Heart right ventricle (tissue), 16 donors: ENCODE measurements at regions not wholly inside any gene's neighbourhood (a gene's known extent, or its start where the extent isn't known, plus 50 kb on each side); places are given as distances from the start of the nearest gene placed in this dataset.

ENCODE experiments used
- ATAC-seq, 8 donors: fragments of 200-7000 bp; cut with Tn5 transposase; one replicate each; pipeline ENCODE4 v1.9.1; 2020; ENCODE audit warnings: mild to moderate bottlenecking in 8 of 8, moderate library complexity in 8 of 8, moderate number of reproducible peaks in 1 of 8
- DNase-seq, 2 donors: peaks; one replicate each; pipeline ENCODE4 v3.0.0-alpha.2; 2020
- H3K27ac ChIP-seq, 10 donors: fragments of 200-600 bp; sonication (generic) in 2 of 10; one replicate each; pipeline versions ENCODE4 v1.5.0 to v1.8.0; 2020 to 2022; ENCODE audit warnings: mild to moderate bottlenecking in 3 of 10
- H3K27me3 ChIP-seq, 7 donors: fragments of 200-600 bp; one replicate each; pipeline ENCODE4 v1.8.0; 2021 to 2022; ENCODE audit warnings: mild to moderate bottlenecking in 2 of 7
- H3K36me3 ChIP-seq, 9 donors: fragments of 200-600 bp; sonication (generic) in 1 of 9; one replicate each; pipeline versions ENCODE4 v1.5.0 to v1.8.0; 2020 to 2022; ENCODE audit warnings: mild to moderate bottlenecking in 2 of 9
- H3K4me1 ChIP-seq, 9 donors: fragments of 200-600 bp; sonication (generic) in 1 of 9; one replicate each; pipeline versions ENCODE4 v1.5.0 to v1.8.0; 2020 to 2022; ENCODE audit warnings: mild to moderate bottlenecking in 4 of 9
- H3K4me3 ChIP-seq, 10 donors: fragments of 200-600 bp; sonication (generic) in 2 of 10; one replicate each; pipeline versions ENCODE4 v1.5.0 to v1.8.0; 2020 to 2022; ENCODE audit warnings: mild to moderate bottlenecking in 7 of 10, moderate library complexity in 2 of 10
- H3K9me3 ChIP-seq, 11 donors: fragments of 200-600 bp in 10 of 11; sonication (generic) in 2 of 11; one replicate each; pipeline versions ENCODE4 v1.5.0 to v1.8.0; 2013 to 2022; ENCODE audit warnings: mild to moderate bottlenecking in 2 of 11, control low read depth in 1 of 11, moderate library complexity in 1 of 11
- CTCF ChIP-seq, 9 donors: fragments of 200-600 bp; sonication (generic) in 2 of 9; IDR thresholded peaks; one replicate each; pipeline versions ENCODE4 v1.5.0 to v1.8.0; 2021 to 2022; ENCODE audit warnings: antibody characterized with exemption in 9 of 9, mild to moderate bottlenecking in 5 of 9, moderate library complexity in 1 of 9
- WGBS, 2 donors: extraction: QIAGEN DNeasy Blood & Tissue Kit; methylation state at CpG; one replicate each; pipeline ENCODE4 v1.1.7; 2013; ENCODE audit warnings: inconsistent platforms in 1 of 2; 5-methylcytosine and 5-hydroxymethylcytosine counted together
- intact Hi-C, 10 donors: fragments of 100-400 bp; cut with DNase I; formaldehyde crosslinking; loops; one replicate each; pipeline versions ENCODE4 v1.11.1 to v1.14.2; 2022
- donor health status: Arrhythmogenic right ventricular cardiomyopathy.
- donor health status: ischemic (EF 13 %, LVEDD 7.1; RV severe dilation, severe dysfunction).
- donor health status: healthy with polysubstance abuse.
- donor health status: DM: no; HTN: yes; CAD: no.
- donor health status: DM: no; HTN: no; CAD: no.
- donor health status: ischemic (EF 25% LVEDD 6.9; RV normal size, moderate dysfunction).
- donor health status: ischemic (EF 25% LVEDD 5.7; RV mildly dilated, moderate dysfunction).
- donor health status: healthy.
- donor health status: DM: yes; HTN: yes; CAD: no.
- donor health status: Ischemic cardiomyopathy.
- donor health status: ischemic (EF 35%, LVEDD 5.7; RV mildly dilated, moderate dysfunction).
- donor health status: nonischemic (EF 11% LVEDD 7.7; RV severe dilation, severe dysfunction).
- donor health status: DM: yes; HTN: yes; CAD: no.
- donor health status: PGD.
- donor health status: ischemic (EF 29% LVEDD 5.4; RV normal size, mild dysfunction).
- donor health status: nonischemic (EF 23%, LVEDD 6.1; RV moderate dilation, normal function).

DNA sequence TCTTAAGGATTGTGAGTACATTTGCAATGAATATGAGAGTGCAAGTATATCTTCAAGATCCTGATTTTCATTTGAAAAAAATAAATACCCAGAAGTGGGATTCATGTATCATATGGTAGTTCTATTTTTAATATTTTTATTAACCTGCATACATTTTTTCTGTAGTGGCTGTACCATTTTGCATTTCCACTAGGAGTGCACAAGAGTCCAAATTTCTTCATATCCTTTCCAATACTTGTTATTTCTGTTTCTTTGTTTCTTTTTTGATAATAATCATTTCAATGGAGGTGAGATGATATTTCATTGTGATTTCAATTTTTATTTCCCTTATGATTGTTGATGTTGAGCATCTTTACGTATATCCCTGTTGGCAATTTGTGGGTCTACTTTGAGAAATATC, 759.8 kb upstream of the CNTN5 start:
- 92 to 93% methylated on average over 1 of the region's 1 CpG for WGBS, 2 donors
- Histone ChIP-seq H3K4me3 (no peak overlapping the region), H3K36me3 (no peaks in the 10 kb centered on the region), H3K27ac (no peak overlapping the region), H3K9me3 (peaks cover 0 to 27% (median 0%) of the 10 kb centered on the region in 11 donors), H3K27me3 (no peaks in the 10 kb centered on the region), H3K4me1 (no peaks in the 10 kb centered on the region)
- intact Hi-C loops, result no loop called here
- no peak for TF ChIP-seq CTCF (IDR thresholded peaks at IDR 0.05)
- DNase-seq (no peak), ATAC-seq (no peak)

- 72 to 80% methylated on average over 2 of the region's 2 CpGs for WGBS, 2 donors
Observed at GRCh38 chr11:98277251-98277912, 743.4 kb upstream of the CNTN5 start.

DNA sequence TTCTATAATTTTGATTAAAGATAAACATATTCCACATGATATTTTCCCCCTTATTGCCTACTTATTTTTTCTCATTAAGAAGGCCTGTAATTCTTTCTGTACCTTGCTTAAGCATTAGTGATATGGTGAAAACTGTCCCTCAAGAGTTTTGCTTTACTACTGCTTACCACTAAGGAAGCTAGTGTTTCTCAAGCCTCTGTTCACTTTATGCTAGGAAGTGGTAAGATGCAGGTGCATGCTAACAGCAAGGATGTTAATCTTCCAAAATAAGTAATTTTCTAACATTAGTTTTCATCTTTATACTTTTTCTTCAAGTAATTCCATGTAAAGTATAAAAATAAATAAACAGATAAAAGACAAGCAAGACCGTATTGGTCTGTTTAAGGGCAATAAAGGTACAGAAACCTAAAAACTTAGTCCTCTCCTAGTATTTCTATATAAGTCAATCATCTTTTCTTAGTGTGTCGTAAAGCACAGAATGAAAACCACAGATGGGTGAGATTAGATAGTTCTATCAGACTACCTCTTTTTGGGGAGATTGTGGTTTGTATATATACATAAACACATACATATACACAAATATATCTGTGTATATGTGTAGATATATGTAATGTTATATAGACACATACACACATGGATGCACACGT, 731.0 kb upstream of the CNTN5 start:
- Histone ChIP-seq H3K4me3 (no peak overlapping the region), H3K36me3 (no peaks in the 10 kb centered on the region), H3K27ac (no peak overlapping the region), H3K4me1 (no peaks in the 10 kb centered on the region), H3K9me3 (peaks cover 0 to 4% (median 0%) of the 10 kb centered on the region in 11 donors), H3K27me3 (no peaks in the 10 kb centered on the region)
- WGBS, 2 donors, result 80 to 81% methylated on average over 3 of the region's 3 CpGs
- DNase-seq (no peak), ATAC-seq (no peak)
- intact Hi-C loops, result no loop called here
- TF ChIP-seq CTCF (IDR thresholded peaks at IDR 0.05), result no peak

More at GRCh38 chr11:98277251-98277912, 743.4 kb upstream of the CNTN5 start:
- ATAC-seq (no peak), DNase-seq (no peak)
- Histone ChIP-seq H3K27me3 (no peaks in the 10 kb centered on the region), H3K9me3 (peaks cover 0 to 3% (median 0%) of the 10 kb centered on the region in 11 donors), H3K36me3 (no peaks in the 10 kb centered on the region), H3K4me3 (no peak overlapping the region), H3K4me1 (no peaks in the 10 kb centered on the region), H3K27ac (no peak overlapping the region)
- intact Hi-C loops, result no loop called here
- TF ChIP-seq CTCF (IDR thresholded peaks at IDR 0.05), result no peak

DNA sequence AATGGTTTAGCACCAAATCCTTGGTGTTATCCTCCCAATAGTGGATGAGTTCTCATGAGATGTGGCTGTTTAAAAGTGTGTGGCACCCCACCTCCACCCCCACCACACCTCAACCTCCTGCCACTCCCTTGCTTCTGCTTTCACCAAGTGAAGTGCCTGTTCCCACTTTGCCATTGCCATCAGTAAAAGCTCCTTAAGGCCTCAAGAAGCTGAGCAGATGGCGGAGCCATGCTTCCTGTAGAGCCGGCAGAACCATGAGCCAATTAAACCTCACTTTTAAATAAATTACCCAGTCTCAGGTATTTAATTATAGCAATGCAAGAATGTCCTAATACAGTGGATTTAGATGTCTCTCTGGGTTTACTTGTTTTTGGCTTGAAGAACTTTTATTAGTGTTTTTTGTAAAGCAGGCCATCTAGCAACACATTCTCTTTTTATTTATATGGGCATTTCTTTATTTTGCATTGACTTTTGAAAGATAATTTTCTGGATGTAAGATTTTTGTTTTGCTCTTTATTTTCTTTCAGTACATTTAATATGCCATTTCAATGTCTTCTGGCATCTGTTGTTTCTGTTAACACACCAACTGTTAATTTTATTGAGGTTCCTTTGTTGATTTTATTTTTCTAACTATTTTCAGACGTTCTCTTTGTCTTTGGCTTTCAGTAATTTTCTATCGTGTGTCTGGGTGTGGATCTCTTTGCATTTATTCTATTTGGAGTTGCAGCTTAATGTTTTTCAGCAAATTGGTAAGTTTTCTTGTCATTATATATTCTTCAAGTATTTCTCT, 724.5 kb upstream of the CNTN5 start:
- WGBS, 2 donors, result 72 to 77% methylated on average over 4 of the region's 4 CpGs
- H3K36me3 ChIP-seq, result no peaks in the 10 kb centered on the region
- no peak for ATAC-seq

More for the DNA sequence above, 724.5 kb upstream of the CNTN5 start:
- no peak overlapping the region for H3K27ac ChIP-seq
- no peak for TF ChIP-seq CTCF (IDR thresholded peaks at IDR 0.05)
- peaks cover 0 to 4% (median 0%) of the 10 kb centered on the region in 11 donors for H3K9me3 ChIP-seq
- no peaks in the 10 kb centered on the region for H3K27me3 ChIP-seq
- DNase-seq, result no peak
- no peak overlapping the region for H3K4me3 ChIP-seq
- intact Hi-C loops, result no loop called here
- no peaks in the 10 kb centered on the region for H3K4me1 ChIP-seq
